CD8-positive, alpha-beta memory T cell (primary cell): ENCODE measurements at regions not wholly inside any gene's neighbourhood (a gene's known extent, or its start where the extent isn't known, plus 50 kb on each side); places are given as distances from the start of the nearest gene placed in this dataset.
"Not testable (repeated sequence)": the region's sequence is repeated elsewhere in the genome, so short reads cannot be mapped to it uniquely, and the experiment has no call there.

Experiments used
- CTCF ChIA-PET: fragments of 350-600 bp; sonication (Branson Sonifier 250); formaldehyde crosslinking; loops from one replicate; lab custom pipeline; 2021; ENCODE audit warnings: antibody characterized with exemption; lab: Charles Lee
- POLR2A ChIA-PET: fragments of 350-600 bp; sonication (Branson Sonifier 250); formaldehyde crosslinking; loops from one replicate; lab custom pipeline; 2021; ENCODE audit warnings: antibody characterized with exemption; lab: Charles Lee
- DNase-seq, 5 donors: peaks; one replicate each; pipeline versions ENCODE4 v3.0.0 to v3.0.0-alpha.2; 2020 to 2022; ENCODE audit warnings: mixed read lengths in 1 of 5
- H3K27ac ChIP-seq: one replicate; pipeline ENCODE4 v1.7.0; 2013; ENCODE audit warnings: low read depth, mild to moderate bottlenecking, low read length, moderate library complexity
- H3K27me3 ChIP-seq: 2 replicates; pipeline ENCODE4 v1.7.0; 2013; ENCODE audit warnings: low read length, mild to moderate bottlenecking; ENCODE audit not compliant: insufficient read depth, poor library complexity, severe bottlenecking
- H3K36me3 ChIP-seq: 2 replicates; pipeline ENCODE4 v1.7.0; 2013; ENCODE audit warnings: mild to moderate bottlenecking, low read length, moderate library complexity; ENCODE audit not compliant: insufficient read depth
- H3K4me1 ChIP-seq: 2 replicates; pipeline ENCODE4 v1.7.0; 2013; ENCODE audit warnings: mild to moderate bottlenecking, low read length, moderate library complexity; ENCODE audit not compliant: insufficient read depth
- H3K4me3 ChIP-seq: 2 replicates; pipeline ENCODE4 v1.7.0; 2013; ENCODE audit warnings: mild to moderate bottlenecking, low read length
- H3K9me3 ChIP-seq: 2 replicates; pipeline ENCODE4 v1.7.0; 2013; ENCODE audit warnings: mild to moderate bottlenecking, low read length
- H3K27ac Mint-ChIP-seq, 8 donors: one replicate each; pipeline ENCODE4 v1.8.0; 2020 to 2021; ENCODE audit warnings: mixed read lengths in 8 of 8, mild to moderate bottlenecking in 6 of 8, inconsistent platforms in 3 of 8, moderate library complexity in 3 of 8
- H3K27me3 Mint-ChIP-seq, 2 donors: one replicate each; pipeline ENCODE4 v1.8.0; 2020 to 2021; ENCODE audit warnings: mixed read lengths in 2 of 2, mild to moderate bottlenecking in 1 of 2, moderate library complexity in 1 of 2
- H3K36me3 Mint-ChIP-seq, 3 donors: one replicate each; pipeline ENCODE4 v1.8.0; 2020 to 2021; ENCODE audit warnings: mixed read lengths in 3 of 3, inconsistent platforms in 1 of 3, mild to moderate bottlenecking in 1 of 3
- H3K4me1 Mint-ChIP-seq, 3 donors: one replicate each; pipeline ENCODE4 v1.8.0; 2020 to 2021; ENCODE audit warnings: mixed read lengths in 3 of 3, inconsistent platforms in 1 of 3, mild to moderate bottlenecking in 1 of 3
- H3K4me3 Mint-ChIP-seq, 7 donors: one replicate each; pipeline ENCODE4 v1.8.0; 2020 to 2021; ENCODE audit warnings: mixed read lengths in 7 of 7, mild to moderate bottlenecking in 6 of 7, moderate library complexity in 4 of 7, inconsistent platforms in 2 of 7
- H3K9me3 Mint-ChIP-seq, 5 donors: one replicate each; pipeline ENCODE4 v1.8.0; 2020 to 2022; ENCODE audit warnings: mixed read lengths in 5 of 5, mild to moderate bottlenecking in 3 of 5, moderate library complexity in 2 of 5, inconsistent platforms in 1 of 5

GRCh38 chr5:99614888-99615287, 686.1 kb upstream of the CHD1 start:
- H3K27me3 Mint-ChIP-seq: no peaks in the 10 kb centered on the region
- Histone ChIP-seq H3K4me3 (no peak overlapping the region), H3K36me3 (no peaks in the 10 kb centered on the region), H3K4me1 (no peaks in the 10 kb centered on the region), H3K9me3 (no peaks in the 10 kb centered on the region), H3K27me3 (no peaks in the 10 kb centered on the region), H3K27ac (no peak overlapping the region)
- ChIA-PET POLR2A (no interaction called here), CTCF (no interaction called here)
- H3K4me3 Mint-ChIP-seq: no peak overlapping the region
- H3K27ac Mint-ChIP-seq: no peak overlapping the region
- H3K9me3 Mint-ChIP-seq: peaks cover 0 to 3% (median 0%) of the 10 kb centered on the region in 5 donors
- no peaks in the 10 kb centered on the region for H3K36me3 Mint-ChIP-seq
- H3K4me1 Mint-ChIP-seq: no peaks in the 10 kb centered on the region
- no peak for DNase-seq

- Histone ChIP-seq H3K4me3 (no peak overlapping the region), H3K4me1 (no peaks in the 10 kb centered on the region), H3K9me3 (no peaks in the 10 kb centered on the region), H3K36me3 (no peaks in the 10 kb centered on the region), H3K27me3 (no peaks in the 10 kb centered on the region), H3K27ac (no peak overlapping the region)
- Mint-ChIP-seq H3K4me1 (no peaks in the 10 kb centered on the region), H3K9me3 (peaks cover 0 to 3% (median 0%) of the 10 kb centered on the region in 5 donors), H3K27me3 (no peaks in the 10 kb centered on the region), H3K27ac (no peak overlapping the region), H3K4me3 (no peak overlapping the region), H3K36me3 (no peaks in the 10 kb centered on the region)
- ChIA-PET POLR2A (no interaction called here), CTCF (no interaction called here)
- no peak for DNase-seq
Measured at GRCh38 chr5:99607124-99607523, 678.3 kb upstream of the CHD1 start.

GRCh38 chr5:99605904-99606303, 677.1 kb upstream of the CHD1 start:
- Mint-ChIP-seq H3K4me3 (no peak overlapping the region), H3K36me3 (no peaks in the 10 kb centered on the region), H3K4me1 (no peaks in the 10 kb centered on the region), H3K27ac (no peak overlapping the region), H3K9me3 (peaks cover 0 to 7% (median 2%) of the 10 kb centered on the region in 5 donors), H3K27me3 (no peaks in the 10 kb centered on the region)
- CTCF ChIA-PET: no interaction called here
- Histone ChIP-seq H3K4me3 (no peak overlapping the region), H3K9me3 (no peaks in the 10 kb centered on the region), H3K27me3 (no peaks in the 10 kb centered on the region), H3K36me3 (no peaks in the 10 kb centered on the region), H3K27ac (no peak overlapping the region), H3K4me1 (no peaks in the 10 kb centered on the region)
- POLR2A ChIA-PET: no interaction called here
- no peak for DNase-seq

GRCh38 chr5:99600952-99601351, 672.1 kb upstream of the CHD1 start:
- Histone ChIP-seq H3K27ac (no peak overlapping the region), H3K4me3 (no peak overlapping the region), H3K9me3 (no peaks in the 10 kb centered on the region), H3K36me3 (no peaks in the 10 kb centered on the region), H3K27me3 (no peaks in the 10 kb centered on the region), H3K4me1 (no peaks in the 10 kb centered on the region)
- Mint-ChIP-seq H3K4me1 (no peaks in the 10 kb centered on the region), H3K36me3 (no peaks in the 10 kb centered on the region), H3K9me3 (peaks cover 0 to 15% (median 3%) of the 10 kb centered on the region in 5 donors), H3K27me3 (no peaks in the 10 kb centered on the region), H3K4me3 (no peak overlapping the region), H3K27ac (no peak overlapping the region)
- no peak for DNase-seq
- POLR2A ChIA-PET: no interaction called here
- CTCF ChIA-PET: no interaction called here

GRCh38 chr5:99590806-99591205, 662.0 kb upstream of the CHD1 start:
- Mint-ChIP-seq H3K4me3 (no peak overlapping the region), H3K9me3 (peaks cover 0 to 11% (median 0%) of the 10 kb centered on the region in 5 donors), H3K27me3 (no peaks in the 10 kb centered on the region), H3K27ac (no peak overlapping the region), H3K4me1 (no peaks in the 10 kb centered on the region), H3K36me3 (no peaks in the 10 kb centered on the region)
- Histone ChIP-seq H3K4me3 (no peak overlapping the region), H3K9me3 (no peaks in the 10 kb centered on the region), H3K27me3 (no peaks in the 10 kb centered on the region), H3K36me3 (no peaks in the 10 kb centered on the region), H3K27ac (no peak overlapping the region), H3K4me1 (no peaks in the 10 kb centered on the region)
- ChIA-PET CTCF (no interaction called here), POLR2A (no interaction called here)
- DNase-seq: no peak

GRCh38 chr5:99589424-99589823, 660.6 kb upstream of the CHD1 start:
- H3K9me3 ChIP-seq: no peaks in the 10 kb centered on the region
- Mint-ChIP-seq H3K36me3 (no peaks in the 10 kb centered on the region), H3K9me3 (peaks cover 0 to 11% (median 0%) of the 10 kb centered on the region in 5 donors), H3K4me3 (no peak overlapping the region), H3K27me3 (no peaks in the 10 kb centered on the region), H3K4me1 (no peaks in the 10 kb centered on the region), H3K27ac (no peak overlapping the region)
- POLR2A ChIA-PET: no interaction called here
- no peak overlapping the region for H3K4me3 ChIP-seq
- CTCF ChIA-PET: no interaction called here
- no peaks in the 10 kb centered on the region for H3K27me3 ChIP-seq
- no peaks in the 10 kb centered on the region for H3K4me1 ChIP-seq
- H3K27ac ChIP-seq: no peak overlapping the region
- no peak for DNase-seq
- H3K36me3 ChIP-seq: no peaks in the 10 kb centered on the region

GRCh38 chr5:99587983-99588382, 659.2 kb upstream of the CHD1 start:
- no peak overlapping the region for H3K27ac Mint-ChIP-seq
- Histone ChIP-seq H3K27me3 (no peaks in the 10 kb centered on the region), H3K4me3 (no peak overlapping the region), H3K9me3 (no peaks in the 10 kb centered on the region), H3K27ac (no peak overlapping the region), H3K4me1 (no peaks in the 10 kb centered on the region), H3K36me3 (no peaks in the 10 kb centered on the region)
- H3K27me3 Mint-ChIP-seq: no peaks in the 10 kb centered on the region
- ChIA-PET CTCF (no interaction called here), POLR2A (no interaction called here)
- no peak overlapping the region for H3K4me3 Mint-ChIP-seq
- H3K9me3 Mint-ChIP-seq: peaks cover 0 to 11% (median 0%) of the 10 kb centered on the region in 5 donors
- H3K36me3 Mint-ChIP-seq: no peaks in the 10 kb centered on the region
- no peaks in the 10 kb centered on the region for H3K4me1 Mint-ChIP-seq
- no peak for DNase-seq

- no peaks in the 10 kb centered on the region for H3K27me3 Mint-ChIP-seq
- H3K4me1 ChIP-seq: no peaks in the 10 kb centered on the region
- no peak overlapping the region for H3K27ac ChIP-seq
- ChIA-PET CTCF (no interaction called here), POLR2A (no interaction called here)
- no peak overlapping the region for H3K4me3 Mint-ChIP-seq
- DNase-seq: no peak
- H3K9me3 ChIP-seq: no peaks in the 10 kb centered on the region
- H3K36me3 Mint-ChIP-seq: no peaks in the 10 kb centered on the region
- no peaks in the 10 kb centered on the region for H3K27me3 ChIP-seq
- H3K36me3 ChIP-seq: no peaks in the 10 kb centered on the region
- H3K4me1 Mint-ChIP-seq: no peaks in the 10 kb centered on the region
- H3K9me3 Mint-ChIP-seq: peaks cover 0 to 7% (median 0%) of the 10 kb centered on the region in 5 donors
- H3K27ac Mint-ChIP-seq: no peak overlapping the region
- no peak overlapping the region for H3K4me3 ChIP-seq
Measured at GRCh38 chr5:99586878-99587277, 658.1 kb upstream of the CHD1 start.

DNA sequence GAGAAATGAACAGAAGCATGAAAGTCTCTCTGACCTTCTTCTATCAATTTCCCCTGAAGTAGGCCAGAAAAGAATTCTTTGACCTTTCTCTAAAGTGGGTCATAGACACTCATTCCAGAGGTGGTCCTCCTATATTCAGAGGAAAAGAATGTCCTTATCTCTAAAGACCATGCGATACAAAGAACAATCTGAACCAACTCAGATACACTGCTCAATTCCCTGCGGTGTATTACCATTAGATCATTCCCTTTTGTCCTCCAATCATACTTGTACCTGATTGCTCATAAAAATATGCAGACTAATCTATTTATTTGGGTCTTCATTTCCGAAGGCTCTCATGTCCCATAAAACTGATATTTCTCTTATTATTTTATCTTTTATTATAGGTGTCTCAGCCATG, 652.4 kb upstream of the CHD1 start:
- POLR2A ChIA-PET, H3K27me3 ChIP-seq, H3K27me3 Mint-ChIP-seq, CTCF ChIA-PET, H3K4me3 Mint-ChIP-seq, H3K4me3 ChIP-seq, DNase-seq, H3K4me1 ChIP-seq, H3K27ac Mint-ChIP-seq, H3K9me3 Mint-ChIP-seq, H3K36me3 ChIP-seq, H3K4me1 Mint-ChIP-seq, H3K9me3 ChIP-seq, H3K36me3 Mint-ChIP-seq, H3K27ac ChIP-seq: not testable (repeated sequence)
